ENCODE measurements at regions not wholly inside any gene's neighbourhood (a gene's known extent, or its start where the extent isn't known, plus 50 kb on each side); places are given as distances from the start of the nearest gene placed in this dataset.

DNA sequence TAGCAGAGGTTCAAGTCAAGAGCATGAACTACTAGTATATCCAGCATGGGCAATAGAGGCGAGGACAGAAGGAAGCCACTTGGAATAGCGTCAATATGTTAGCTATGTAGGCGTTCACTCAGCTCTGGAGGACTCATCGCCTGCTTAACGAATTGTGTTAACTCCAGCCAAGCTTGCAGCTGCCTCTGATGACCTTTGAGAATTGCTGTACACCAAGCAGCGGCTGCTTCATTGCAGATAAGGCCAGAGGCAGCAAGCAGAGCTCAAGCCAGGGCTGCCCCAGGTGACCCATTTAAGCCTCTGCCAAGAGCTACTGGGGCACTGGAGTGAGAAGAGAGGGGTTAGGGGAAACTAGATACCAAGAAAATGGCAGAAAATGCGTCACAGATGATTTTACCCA lies 160.2 kb upstream of the IGFBP7 start:
- TF ChIP-seq POLR2AphosphoS5 (IDR thresholded peaks at IDR 0.05) (no peak), POLR2A (IDR thresholded peaks at IDR 0.05) (no peak)
- TF ChIP-seq, protein P1, sequence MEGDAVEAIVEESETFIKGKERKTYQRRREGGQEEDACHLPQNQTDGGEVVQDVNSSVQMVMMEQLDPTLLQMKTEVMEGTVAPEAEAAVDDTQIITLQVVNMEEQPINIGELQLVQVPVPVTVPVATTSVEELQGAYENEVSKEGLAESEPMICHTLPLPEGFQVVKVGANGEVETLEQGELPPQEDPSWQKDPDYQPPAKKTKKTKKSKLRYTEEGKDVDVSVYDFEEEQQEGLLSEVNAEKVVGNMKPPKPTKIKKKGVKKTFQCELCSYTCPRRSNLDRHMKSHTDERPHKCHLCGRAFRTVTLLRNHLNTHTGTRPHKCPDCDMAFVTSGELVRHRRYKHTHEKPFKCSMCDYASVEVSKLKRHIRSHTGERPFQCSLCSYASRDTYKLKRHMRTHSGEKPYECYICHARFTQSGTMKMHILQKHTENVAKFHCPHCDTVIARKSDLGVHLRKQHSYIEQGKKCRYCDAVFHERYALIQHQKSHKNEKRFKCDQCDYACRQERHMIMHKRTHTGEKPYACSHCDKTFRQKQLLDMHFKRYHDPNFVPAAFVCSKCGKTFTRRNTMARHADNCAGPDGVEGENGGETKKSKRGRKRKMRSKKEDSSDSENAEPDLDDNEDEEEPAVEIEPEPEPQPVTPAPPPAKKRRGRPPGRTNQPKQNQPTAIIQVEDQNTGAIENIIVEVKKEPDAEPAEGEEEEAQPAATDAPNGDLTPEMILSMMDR (IDR thresholded peaks at IDR 0.05) = no peak
- no peak for DNase-seq (ENCODE audit: low spot score in 2 of 2)
- Histone ChIP-seq H3K36me3 (no peaks in the 10 kb centered on the region), H3K4me3 (no peak overlapping the region), H3K9me3 (no peaks in the 10 kb centered on the region), H3K27me3 (peaks cover 0 to 6% of the 10 kb centered on the region in 2 donors), H3K4me1 (no peaks in the 10 kb centered on the region), H3K27ac (no peak overlapping the region)
- intact Hi-C loops (cut with DNase I; ENCODE audit: low total_unique reads) = no loop called here

DNA sequence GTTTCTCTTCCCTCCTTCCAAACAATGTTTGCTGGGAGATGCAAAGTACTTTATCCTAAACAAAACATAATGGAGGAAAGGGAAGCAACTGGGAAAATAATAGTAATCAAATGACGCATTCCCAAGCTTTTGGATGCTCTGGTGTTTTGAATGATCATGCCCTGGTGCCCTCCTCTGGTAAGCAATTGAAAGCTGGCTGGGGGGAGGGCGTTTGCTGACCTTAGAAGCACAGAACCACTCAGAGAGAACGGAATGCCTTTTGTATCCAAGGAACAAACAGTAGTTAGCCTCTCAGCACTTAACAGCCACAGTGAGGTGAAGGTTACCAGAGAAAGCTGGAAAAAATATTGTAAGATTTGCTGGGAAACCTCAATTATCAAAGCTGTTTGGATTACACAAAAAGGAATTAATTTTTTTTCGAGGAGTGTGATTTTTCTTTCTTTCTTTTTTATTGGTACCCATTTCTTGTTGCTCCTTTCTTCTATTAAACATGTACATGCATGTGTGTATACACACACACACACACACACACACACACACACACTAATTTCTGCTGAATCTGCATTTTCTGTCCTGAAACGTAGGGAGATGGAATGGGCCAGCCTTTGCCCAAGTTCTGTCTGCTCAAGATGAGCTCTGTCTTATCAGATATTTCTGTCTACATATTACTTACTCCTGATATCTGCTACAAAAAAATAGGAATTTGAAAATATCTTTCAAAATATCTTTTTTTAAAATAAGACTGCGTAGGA lies 155.8 kb upstream of the IGFBP7 start:
- no peak for TF ChIP-seq POLR2AphosphoS5 (IDR thresholded peaks at IDR 0.05)
- TF ChIP-seq, protein P1 (IDR thresholded peaks at IDR 0.05) = no peak
- TF ChIP-seq POLR2A (IDR thresholded peaks at IDR 0.05) = no peak
- intact Hi-C loops (cut with DNase I; ENCODE audit: low total_unique reads) = no loop called here
- H3K4me3 ChIP-seq = no peak overlapping the region
- H3K27me3 ChIP-seq = peaks cover 0 to 6% of the 10 kb centered on the region in 2 donors
- no peaks in the 10 kb centered on the region for H3K4me1 ChIP-seq
- no peaks in the 10 kb centered on the region for H3K36me3 ChIP-seq
- DNase-seq (ENCODE audit: low spot score in 2 of 2) = no peak
- no peak overlapping the region for H3K27ac ChIP-seq
- peaks cover 0 to 8% of the 10 kb centered on the region in 2 donors for H3K9me3 ChIP-seq

DNA sequence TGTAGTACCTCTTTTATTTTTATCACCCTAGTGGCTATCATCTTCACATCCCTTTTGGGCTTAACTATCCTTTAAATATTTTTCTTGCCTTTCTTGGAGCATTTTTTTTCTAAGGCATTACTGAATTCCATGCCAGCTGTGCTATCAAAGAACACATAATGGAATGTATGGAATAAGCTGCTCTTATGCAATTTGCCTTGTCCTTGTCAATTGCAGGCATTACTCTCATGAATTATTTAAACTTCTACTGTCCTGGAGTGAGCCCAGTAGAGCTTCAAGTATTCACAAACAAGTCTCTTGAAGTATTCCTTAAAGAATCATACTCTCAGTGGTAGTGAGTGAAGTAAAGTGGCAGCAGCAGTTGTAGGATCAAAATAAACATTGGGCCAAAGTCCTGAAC lies 144.6 kb upstream of the IGFBP7 start:
- TF ChIP-seq, protein P1 (IDR thresholded peaks at IDR 0.05) = no peak
- no peak for TF ChIP-seq POLR2A (IDR thresholded peaks at IDR 0.05)
- TF ChIP-seq POLR2AphosphoS5 (IDR thresholded peaks at IDR 0.05) = no peak
- Histone ChIP-seq H3K4me3 (no peak overlapping the region), H3K4me1 (no peaks in the 10 kb centered on the region), H3K9me3 (no peaks in the 10 kb centered on the region), H3K27me3 (no peaks in the 10 kb centered on the region), H3K36me3 (no peaks in the 10 kb centered on the region), H3K27ac (no peak overlapping the region)
- intact Hi-C loops (cut with DNase I; ENCODE audit: low total_unique reads) = loop anchor here (10.0 kb wide), 1 partner anchor 230 kb away; no protein-coding TSS in a partner anchor
- no peak for DNase-seq (ENCODE audit: low spot score in 2 of 2)

DNA sequence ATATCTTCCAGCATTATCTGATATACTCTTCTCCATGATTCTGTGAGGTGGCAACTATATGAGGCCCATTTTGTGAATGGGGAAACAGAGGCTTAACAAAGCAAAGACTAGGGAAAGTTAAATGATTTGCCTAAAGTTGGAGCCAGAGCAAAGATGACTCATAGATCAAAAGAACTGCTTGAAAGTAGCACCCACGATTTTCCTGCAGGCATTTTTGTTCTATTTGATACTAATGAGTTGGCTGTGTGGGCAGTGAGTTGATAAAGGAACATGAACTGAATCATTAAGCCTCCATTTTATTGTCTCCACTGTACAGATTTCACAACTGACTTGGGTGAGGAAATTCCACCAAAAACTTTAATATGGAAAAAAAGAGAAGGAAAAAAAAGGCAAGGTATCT lies 138.9 kb upstream of the IGFBP7 start:
- Histone ChIP-seq H3K9me3 (no peaks in the 10 kb centered on the region), H3K27ac (no peak overlapping the region)

DNA sequence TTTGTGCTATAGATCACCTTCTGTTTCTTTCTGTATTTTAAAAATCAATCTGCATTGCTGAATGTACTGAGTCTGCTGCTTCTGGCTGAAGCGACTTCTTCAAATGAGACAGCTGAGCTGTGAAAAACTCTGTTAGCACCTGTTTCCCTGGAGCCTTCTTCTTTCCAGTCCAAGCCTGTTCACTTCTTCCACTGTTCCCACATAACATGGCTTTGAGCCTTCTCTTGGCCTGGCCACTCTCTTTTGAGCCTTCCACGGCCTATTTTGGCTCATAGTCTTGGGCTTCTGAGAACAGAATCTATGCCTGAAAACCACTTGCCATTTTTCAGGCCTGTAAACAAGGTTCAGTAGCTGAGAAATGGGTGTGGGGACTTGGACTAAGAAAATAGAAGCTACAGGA lies 132.9 kb upstream of the IGFBP7 start:
- H3K36me3 ChIP-seq = no peaks in the 10 kb centered on the region
- H3K27me3 ChIP-seq = peaks cover 0 to 1% of the 10 kb centered on the region in 2 donors
- TF ChIP-seq, protein P1 (IDR thresholded peaks at IDR 0.05) = no peak
- TF ChIP-seq POLR2AphosphoS5 (IDR thresholded peaks at IDR 0.05) (no peak), POLR2A (IDR thresholded peaks at IDR 0.05) (no peak)
- no peak overlapping the region for H3K27ac ChIP-seq
- H3K4me3 ChIP-seq = no peak overlapping the region
- H3K9me3 ChIP-seq = no peaks in the 10 kb centered on the region
- intact Hi-C loops (cut with DNase I; ENCODE audit: low total_unique reads) = no loop called here
- H3K4me1 ChIP-seq = no peaks in the 10 kb centered on the region
- no peak for DNase-seq (ENCODE audit: low spot score in 2 of 2)

More for the DNA sequence above, 138.9 kb upstream of the IGFBP7 start:
- intact Hi-C loops (cut with DNase I; ENCODE audit: low total_unique reads) = no loop called here
- TF ChIP-seq POLR2A (IDR thresholded peaks at IDR 0.05) (no peak), POLR2AphosphoS5 (IDR thresholded peaks at IDR 0.05) (no peak)
- TF ChIP-seq, protein P1 (IDR thresholded peaks at IDR 0.05) = no peak
- Histone ChIP-seq H3K36me3 (no peaks in the 10 kb centered on the region), H3K4me1 (no peaks in the 10 kb centered on the region), H3K27me3 (no peaks in the 10 kb centered on the region), H3K4me3 (no peak overlapping the region)
- no peak for DNase-seq (ENCODE audit: low spot score in 2 of 2)
